ENCODE measurements at regions not wholly inside any gene's neighbourhood (a gene's known extent, or its start where the extent isn't known, plus 50 kb on each side); places are given as distances from the start of the nearest gene placed in this dataset.

DNA sequence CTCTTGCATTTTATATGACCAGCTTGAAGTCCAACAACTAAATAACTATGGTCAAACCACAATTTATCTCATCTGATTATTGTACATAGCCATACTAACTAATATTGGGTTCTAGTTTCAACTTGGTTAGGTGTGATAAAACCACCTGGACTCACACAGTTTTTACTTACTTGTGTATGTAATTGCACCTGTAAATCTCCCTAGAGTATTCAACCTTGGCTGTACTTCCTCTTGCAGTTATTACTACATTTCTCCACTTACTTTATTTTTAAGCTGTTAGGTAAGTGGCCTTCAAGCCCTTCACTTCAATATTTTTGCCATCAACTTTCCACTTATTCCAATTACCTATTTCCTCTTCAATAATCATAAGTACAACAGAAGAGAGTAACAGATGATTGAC lies 115.8 kb upstream of the ANKRD50 start:
- no peaks in the 10 kb centered on the region for H3K27me3 ChIP-seq (replicated peaks in 1 of 2; ENCODE audit: control insufficient read depth in 2 of 2, insufficient read depth in 2 of 2, low read length in 1 of 2)
- no peak for TF ChIP-seq HDAC2 (IDR thresholded peaks at IDR 0.05)
- TF ChIP-seq RB1 (IDR thresholded peaks at IDR 0.05; ENCODE audit: borderline replicate concordance): no peak
- no peak for TF ChIP-seq SUPT20H (IDR thresholded peaks at IDR 0.05; ENCODE audit: borderline replicate concordance, control insufficient read depth, low read depth, low read length)
- TF ChIP-seq, protein P1, sequence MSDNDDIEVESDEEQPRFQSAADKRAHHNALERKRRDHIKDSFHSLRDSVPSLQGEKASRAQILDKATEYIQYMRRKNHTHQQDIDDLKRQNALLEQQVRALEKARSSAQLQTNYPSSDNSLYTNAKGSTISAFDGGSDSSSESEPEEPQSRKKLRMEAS (IDR thresholded peaks at IDR 0.05; ENCODE audit: low read depth, low read length): no peak
- TF ChIP-seq PAX5 (IDR thresholded peaks at IDR 0.05; ENCODE audit: borderline replicate concordance, low read depth, low read length): no peak
- no peak for TF ChIP-seq NKRF (conservative IDR thresholded peaks at IDR 0.05)
- no peak for TF ChIP-seq ZSCAN29 (IDR thresholded peaks at IDR 0.05)
- no peak for TF ChIP-seq BHLHE40 (IDR thresholded peaks at IDR 0.05; ENCODE audit: borderline replicate concordance in 1 of 2, low read depth in 2 of 2, low read length in 1 of 2)
- TF ChIP-seq PML (IDR thresholded peaks at IDR 0.05; ENCODE audit: low read length): no peak
- no peak for TF ChIP-seq CREB1 (IDR thresholded peaks at IDR 0.05; ENCODE audit: low read depth)
- TF ChIP-seq NBN (IDR thresholded peaks at IDR 0.05): no peak
- TF ChIP-seq RELB (IDR thresholded peaks at IDR 0.05; ENCODE audit: low read depth): no peak
- no peak for FAIRE-seq
- no peaks in the 10 kb centered on the region for H3K36me3 ChIP-seq (ENCODE audit: control insufficient read depth in 2 of 2, insufficient read depth in 2 of 2, low read length in 1 of 2)
- H3K27ac ChIP-seq (ENCODE audit: control insufficient read depth, insufficient read depth): no peak overlapping the region
- H3K4me3 ChIP-seq: no peak overlapping the region
- no peak for ATAC-seq
- no peaks in the 10 kb centered on the region for H3K79me2 ChIP-seq (ENCODE audit: control insufficient read depth, insufficient read depth, low read length)
- CTCF ChIA-PET: no interaction called here
- no peak overlapping the region for H3K9ac ChIP-seq (ENCODE audit: control insufficient read depth, insufficient read depth, low read length)
- RAD21 ChIA-PET (ENCODE audit: unreplicated experiment): no interaction called here
- intact Hi-C loops (cut with micrococcal nuclease; ENCODE audit: unreplicated experiment): no loop called here
- H2AFZ ChIP-seq (ENCODE audit: control insufficient read depth, low read depth, low read length): no peak overlapping the region
- in situ Hi-C loops (cut with MboI): no loop called here
- BruUV-seq (replicated peaks): no TSS peak
- SMC1A ChIA-PET (ENCODE audit: uncharacterized antibody, unreplicated experiment): no interaction called here
- no peaks in the 10 kb centered on the region for H3K4me1 ChIP-seq (ENCODE audit: control insufficient read depth, insufficient read depth, low read length)
- H4K20me1 ChIP-seq (ENCODE audit: control insufficient read depth, insufficient read depth): no peaks in the 10 kb centered on the region
- H3K4me2 ChIP-seq (ENCODE audit: control insufficient read depth, insufficient read depth): no peak overlapping the region
- POLR2A ChIA-PET: no interaction called here
- no peaks in the 10 kb centered on the region for H3K9me3 ChIP-seq (replicated peaks; ENCODE audit: control insufficient read depth, insufficient read depth, low read length)
- no peak for DNase-seq (ENCODE audit: low read depth, low spot score)

All from GM12878 (cell line).